ENCODE measurements at regions not wholly inside any gene's neighbourhood (a gene's known extent, or its start where the extent isn't known, plus 50 kb on each side); places are given as distances from the start of the nearest gene placed in this dataset.

GRCh38 chr1:216944864-216945510, 221.8 kb upstream of the ESRRG start:
- DNase-seq (ENCODE audit: low read depth), result no peak
- no peak for TF ChIP-seq CTCF (IDR thresholded peaks at IDR 0.05; ENCODE audit: insufficient read depth, low read length)
- no peak overlapping the region for H3K4me3 ChIP-seq (ENCODE audit: low read depth, low read length)

GRCh38 chr1:216937491-216937890, 214.3 kb upstream of the ESRRG start:
- TF ChIP-seq CTCF (IDR thresholded peaks at IDR 0.05; ENCODE audit: insufficient read depth, low read length), result no peak
- DNase-seq (ENCODE audit: low read depth), result no peak
- no peak overlapping the region for H3K4me3 ChIP-seq (ENCODE audit: low read depth, low read length)

GRCh38 chr1:216936779-216937178, 213.6 kb upstream of the ESRRG start:
- no peak for DNase-seq (ENCODE audit: low read depth)
- H3K4me3 ChIP-seq (ENCODE audit: low read depth, low read length), result no peak overlapping the region
- no peak for TF ChIP-seq CTCF (IDR thresholded peaks at IDR 0.05; ENCODE audit: insufficient read depth, low read length)

GRCh38 chr1:216935901-216936300, 212.7 kb upstream of the ESRRG start:
- no peak overlapping the region for H3K4me3 ChIP-seq (ENCODE audit: low read depth, low read length)
- no peak for TF ChIP-seq CTCF (IDR thresholded peaks at IDR 0.05; ENCODE audit: insufficient read depth, low read length)
- no peak for DNase-seq (ENCODE audit: low read depth)

- no peak overlapping the region for H3K4me3 ChIP-seq (ENCODE audit: low read depth, low read length)
- TF ChIP-seq CTCF (IDR thresholded peaks at IDR 0.05; ENCODE audit: insufficient read depth, low read length), result no peak
- no peak for DNase-seq (ENCODE audit: low read depth)
Observed at GRCh38 chr1:216932424-216932823, 209.2 kb upstream of the ESRRG start.

GRCh38 chr1:216929870-216930582, 206.8 kb upstream of the ESRRG start:
- no peak for DNase-seq (ENCODE audit: low read depth)
- H3K4me3 ChIP-seq (ENCODE audit: low read depth, low read length), result no peak overlapping the region
- TF ChIP-seq CTCF (IDR thresholded peaks at IDR 0.05; ENCODE audit: insufficient read depth, low read length), result no peak
